ENCODE measurements at regions not wholly inside any gene's neighbourhood (a gene's known extent, or its start where the extent isn't known, plus 50 kb on each side); places are given as distances from the start of the nearest gene placed in this dataset.

DNA sequence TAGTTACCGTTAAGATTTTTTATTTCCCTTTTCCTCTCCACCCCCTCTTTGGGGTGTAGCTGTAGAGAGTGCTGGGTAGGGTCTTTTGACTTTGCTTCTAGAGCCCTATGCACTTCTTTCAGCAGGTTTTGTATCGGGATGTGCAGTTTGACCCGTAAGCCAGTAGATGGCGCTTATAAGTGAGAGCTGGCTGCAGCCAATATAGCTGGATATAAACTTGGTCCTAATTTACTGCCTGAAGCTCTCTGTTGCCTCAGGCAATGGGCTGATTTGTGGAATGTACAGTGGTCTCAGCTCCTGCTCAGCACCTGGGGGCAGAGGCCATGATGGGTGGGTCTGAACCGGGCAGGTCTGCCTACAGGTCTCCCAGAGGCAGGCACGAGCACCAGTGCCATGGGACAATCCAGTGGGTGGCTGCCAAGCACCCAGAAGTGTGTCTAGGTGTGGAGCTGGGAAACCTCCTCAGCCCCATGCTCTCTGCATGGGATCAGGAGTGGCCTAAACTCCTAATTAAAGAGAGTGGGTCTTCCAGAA, 146.5 kb downstream of the SPANXN1 start:
- Histone ChIP-seq H3K9me3 (ENCODE audit: low read length) (peaks cover 53% of the 10 kb centered on the region; the same call in 1 of the 2 replicates), H3K36me3 (replicated peaks in 1 of 2; ENCODE audit: control insufficient read depth in 1 of 2, insufficient read depth in 2 of 2, low read length in 2 of 2) (no peaks in the 10 kb centered on the region), H3K27me3 (ENCODE audit: control insufficient read depth in 1 of 2, insufficient read depth in 2 of 2, low read length in 2 of 2) (no peaks in the 10 kb centered on the region), H2AFZ (ENCODE audit: low read length) (no peak overlapping the region), H3K4me3 (replicated peaks in 1 of 3; ENCODE audit: insufficient read depth in 1 of 3, low read depth in 2 of 3, low read length in 3 of 3) (no peak overlapping the region), H3K4me2 (ENCODE audit: low read depth, low read length) (no peak overlapping the region), H3K9ac (ENCODE audit: insufficient read depth, low read depth, low read length) (no peak overlapping the region), H3K27ac (ENCODE audit: extremely low read length, insufficient read depth, low read length) (no peak overlapping the region), H4K20me1 (ENCODE audit: insufficient read depth, low read length) (no peaks in the 10 kb centered on the region), H3K4me1 (ENCODE audit: insufficient read depth, low read length) (no peaks in the 10 kb centered on the region), H3K79me2 (ENCODE audit: insufficient read depth, low read length) (no peaks in the 10 kb centered on the region)
- ATAC-seq: no peak
- no peak for DNase-seq (ENCODE audit: low spot score)
- FAIRE-seq: no peak
- 3% methylated on average over 4 of the region's 6 CpGs for WGBS (ENCODE audit: low lambda C conversion rate)
- CTCF ChIA-PET (ENCODE audit: low intra/inter-chr PET ratio, low total read pairs): no interaction called here
- BruUV-seq (replicated peaks): no TSS peak
- no peak for TF ChIP-seq RAD51 (IDR thresholded peaks at IDR 0.05; ENCODE audit: borderline replicate concordance)
- TF ChIP-seq ZNF678 (CRISPR knock-in tag; IDR thresholded peaks at IDR 0.05): no peak
- TF ChIP-seq ZNF101 (CRISPR knock-in tag; IDR thresholded peaks at IDR 0.05; ENCODE audit: borderline replicate concordance, low read depth): no peak
- no peak for TF ChIP-seq NPAS2 (CRISPR knock-in tag; IDR thresholded peaks at IDR 0.05; ENCODE audit: borderline replicate concordance)
- TF ChIP-seq MXI1 (IDR thresholded peaks at IDR 0.05; ENCODE audit: borderline replicate concordance, low read depth, low read length): no peak
- no peak for TF ChIP-seq ZNF317 (CRISPR knock-in tag; IDR thresholded peaks at IDR 0.05)
- no peak for TF ChIP-seq ZNF672 (CRISPR knock-in tag; IDR thresholded peaks at IDR 0.05)
- TF ChIP-seq ZSCAN9 (CRISPR knock-in tag; IDR thresholded peaks at IDR 0.05; ENCODE audit: borderline replicate concordance): no peak
- TF ChIP-seq MYNN (CRISPR knock-in tag; IDR thresholded peaks at IDR 0.05; ENCODE audit: low read depth): no peak
- no peak for TF ChIP-seq ZBTB7B (CRISPR knock-in tag; IDR thresholded peaks at IDR 0.05)
- TF ChIP-seq, protein P1, sequence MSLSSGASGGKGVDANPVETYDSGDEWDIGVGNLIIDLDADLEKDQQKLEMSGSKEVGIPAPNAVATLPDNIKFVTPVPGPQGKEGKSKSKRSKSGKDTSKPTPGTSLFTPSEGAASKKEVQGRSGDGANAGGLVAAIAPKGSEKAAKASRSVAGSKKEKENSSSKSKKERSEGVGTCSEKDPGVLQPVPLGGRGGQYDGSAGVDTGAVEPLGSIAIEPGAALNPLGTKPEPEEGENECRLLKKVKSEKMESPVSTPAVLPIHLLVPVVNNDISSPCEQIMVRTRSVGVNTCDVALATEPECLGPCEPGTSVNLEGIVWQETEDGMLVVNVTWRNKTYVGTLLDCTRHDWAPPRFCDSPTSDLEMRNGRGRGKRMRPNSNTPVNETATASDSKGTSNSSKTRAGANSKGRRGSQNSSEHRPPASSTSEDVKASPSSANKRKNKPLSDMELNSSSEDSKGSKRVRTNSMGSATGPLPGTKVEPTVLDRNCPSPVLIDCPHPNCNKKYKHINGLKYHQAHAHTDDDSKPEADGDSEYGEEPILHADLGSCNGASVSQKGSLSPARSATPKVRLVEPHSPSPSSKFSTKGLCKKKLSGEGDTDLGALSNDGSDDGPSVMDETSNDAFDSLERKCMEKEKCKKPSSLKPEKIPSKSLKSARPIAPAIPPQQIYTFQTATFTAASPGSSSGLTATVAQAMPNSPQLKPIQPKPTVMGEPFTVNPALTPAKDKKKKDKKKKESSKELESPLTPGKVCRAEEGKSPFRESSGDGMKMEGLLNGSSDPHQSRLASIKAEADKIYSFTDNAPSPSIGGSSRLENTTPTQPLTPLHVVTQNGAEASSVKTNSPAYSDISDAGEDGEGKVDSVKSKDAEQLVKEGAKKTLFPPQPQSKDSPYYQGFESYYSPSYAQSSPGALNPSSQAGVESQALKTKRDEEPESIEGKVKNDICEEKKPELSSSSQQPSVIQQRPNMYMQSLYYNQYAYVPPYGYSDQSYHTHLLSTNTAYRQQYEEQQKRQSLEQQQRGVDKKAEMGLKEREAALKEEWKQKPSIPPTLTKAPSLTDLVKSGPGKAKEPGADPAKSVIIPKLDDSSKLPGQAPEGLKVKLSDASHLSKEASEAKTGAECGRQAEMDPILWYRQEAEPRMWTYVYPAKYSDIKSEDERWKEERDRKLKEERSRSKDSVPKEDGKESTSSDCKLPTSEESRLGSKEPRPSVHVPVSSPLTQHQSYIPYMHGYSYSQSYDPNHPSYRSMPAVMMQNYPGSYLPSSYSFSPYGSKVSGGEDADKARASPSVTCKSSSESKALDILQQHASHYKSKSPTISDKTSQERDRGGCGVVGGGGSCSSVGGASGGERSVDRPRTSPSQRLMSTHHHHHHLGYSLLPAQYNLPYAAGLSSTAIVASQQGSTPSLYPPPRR (CRISPR knock-in tag; IDR thresholded peaks at IDR 0.05; ENCODE audit: borderline replicate concordance): no peak
- TF ChIP-seq TBX2 (CRISPR knock-in tag; IDR thresholded peaks at IDR 0.05; ENCODE audit: borderline replicate concordance): no peak
- TF ChIP-seq, protein P2, sequence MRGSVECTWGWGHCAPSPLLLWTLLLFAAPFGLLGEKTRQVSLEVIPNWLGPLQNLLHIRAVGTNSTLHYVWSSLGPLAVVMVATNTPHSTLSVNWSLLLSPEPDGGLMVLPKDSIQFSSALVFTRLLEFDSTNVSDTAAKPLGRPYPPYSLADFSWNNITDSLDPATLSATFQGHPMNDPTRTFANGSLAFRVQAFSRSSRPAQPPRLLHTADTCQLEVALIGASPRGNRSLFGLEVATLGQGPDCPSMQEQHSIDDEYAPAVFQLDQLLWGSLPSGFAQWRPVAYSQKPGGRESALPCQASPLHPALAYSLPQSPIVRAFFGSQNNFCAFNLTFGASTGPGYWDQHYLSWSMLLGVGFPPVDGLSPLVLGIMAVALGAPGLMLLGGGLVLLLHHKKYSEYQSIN (CRISPR knock-in tag; IDR thresholded peaks at IDR 0.05; ENCODE audit: borderline replicate concordance): no peak
- TF ChIP-seq TGIF2 (CRISPR knock-in tag; IDR thresholded peaks at IDR 0.05): no peak
- TF ChIP-seq ZNF777 (CRISPR knock-in tag; IDR thresholded peaks at IDR 0.05): no peak
- TF ChIP-seq, protein P3, sequence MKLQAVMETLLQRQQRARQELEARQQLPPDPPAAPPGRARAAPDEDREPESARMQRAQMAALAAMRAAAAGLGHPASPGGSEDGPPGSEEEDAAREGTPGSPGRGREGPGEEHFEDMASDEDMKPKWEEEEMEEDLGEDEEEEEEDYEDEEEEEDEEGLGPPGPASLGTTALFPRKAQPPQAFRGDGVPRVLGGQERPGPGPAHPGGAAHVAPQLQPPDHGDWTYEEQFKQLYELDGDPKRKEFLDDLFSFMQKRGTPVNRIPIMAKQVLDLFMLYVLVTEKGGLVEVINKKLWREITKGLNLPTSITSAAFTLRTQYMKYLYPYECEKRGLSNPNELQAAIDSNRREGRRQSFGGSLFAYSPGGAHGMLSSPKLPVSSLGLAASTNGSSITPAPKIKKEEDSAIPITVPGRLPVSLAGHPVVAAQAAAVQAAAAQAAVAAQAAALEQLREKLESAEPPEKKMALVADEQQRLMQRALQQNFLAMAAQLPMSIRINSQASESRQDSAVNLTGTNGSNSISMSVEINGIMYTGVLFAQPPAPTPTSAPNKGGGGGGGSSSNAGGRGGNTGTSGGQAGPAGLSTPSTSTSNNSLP (IDR thresholded peaks at IDR 0.05; ENCODE audit: low read depth, low read length): no peak
- intact Hi-C loops (cut with micrococcal nuclease; ENCODE audit: unreplicated experiment) (no loop called here), in situ Hi-C loops (cut with HindIII; ENCODE audit: extremely low pct_ligation_motif_present, low pct_unique_long_range_greater_than_20kb) (no loop called here)
- POLR2A ChIA-PET: no interaction called here

All from HepG2 (cell line).